Breast epithelium (tissue), 4 donors: ENCODE measurements at regions not wholly inside any gene's neighbourhood (a gene's known extent, or its start where the extent isn't known, plus 50 kb on each side); places are given as distances from the start of the nearest gene placed in this dataset.

Experiments used
- DNase-seq, 2 donors: peaks; one replicate each; pipeline ENCODE4 v3.0.0-alpha.2; 2019; ENCODE audit warnings: low spot score in 2 of 2
- H3K27ac ChIP-seq, 2 donors: fragments of 200-600 bp; sonication (generic) in 1 of 2; one replicate each; pipeline ENCODE4 v1.5.1; 2016 to 2019; ENCODE audit warnings: mild to moderate bottlenecking in 1 of 2
- H3K27me3 ChIP-seq, 2 donors: fragments of 200-600 bp; sonication (generic) in 1 of 2; one replicate each; pipeline versions ENCODE4 v1.5.1 to v1.6.0; 2017 to 2019; ENCODE audit warnings: control low read depth in 1 of 2, mild to moderate bottlenecking in 1 of 2
- H3K36me3 ChIP-seq: fragments of 200-600 bp; one replicate; pipeline ENCODE4 v1.5.1; 2019
- H3K4me1 ChIP-seq, 2 donors: fragments of 200-600 bp; sonication (generic); one replicate each; pipeline ENCODE4 v1.5.1; 2016 to 2019; ENCODE audit warnings: control low read depth in 1 of 2
- H3K4me3 ChIP-seq, 3 donors: fragments of 200-600 bp; sonication (generic); 1 replicate in 2 of 3; 2 replicates in 1 of 3; pipeline ENCODE4 v1.5.1; 2016 to 2019; ENCODE audit warnings: mild to moderate bottlenecking in 3 of 3, moderate library complexity in 2 of 3
- H3K9me3 ChIP-seq, 2 donors: fragments of 200-600 bp; sonication (generic) in 1 of 2; one replicate each; pipeline ENCODE4 v1.5.1; 2016 to 2019; ENCODE audit warnings: control low read depth in 1 of 2
- CTCF ChIP-seq, 3 donors: fragments of 450-650 bp; IDR thresholded peaks; one replicate each; pipeline ENCODE4 v1.5.1; 2016 to 2017; ENCODE audit warnings: antibody characterized with exemption in 3 of 3, mild to moderate bottlenecking in 3 of 3, moderate library complexity in 3 of 3
- POLR2A ChIP-seq: fragments of 450-650 bp; IDR thresholded peaks from one replicate; pipeline ENCODE4 v1.6.1; 2016; ENCODE audit warnings: antibody characterized with exemption, mild to moderate bottlenecking, moderate library complexity
- POLR2AphosphoS5 ChIP-seq, 3 donors: sonication (generic); formaldehyde crosslinking; IDR thresholded peaks; one replicate each; pipeline ENCODE4 v1.6.1; 2017; ENCODE audit warnings: antibody characterized with exemption in 3 of 3
- intact Hi-C: fragments of 100-400 bp; cut with DNase I; formaldehyde crosslinking; loops from one replicate; pipeline ENCODE4 v1.15.1; 2023; ENCODE audit warnings: low total_unique reads

DNA sequence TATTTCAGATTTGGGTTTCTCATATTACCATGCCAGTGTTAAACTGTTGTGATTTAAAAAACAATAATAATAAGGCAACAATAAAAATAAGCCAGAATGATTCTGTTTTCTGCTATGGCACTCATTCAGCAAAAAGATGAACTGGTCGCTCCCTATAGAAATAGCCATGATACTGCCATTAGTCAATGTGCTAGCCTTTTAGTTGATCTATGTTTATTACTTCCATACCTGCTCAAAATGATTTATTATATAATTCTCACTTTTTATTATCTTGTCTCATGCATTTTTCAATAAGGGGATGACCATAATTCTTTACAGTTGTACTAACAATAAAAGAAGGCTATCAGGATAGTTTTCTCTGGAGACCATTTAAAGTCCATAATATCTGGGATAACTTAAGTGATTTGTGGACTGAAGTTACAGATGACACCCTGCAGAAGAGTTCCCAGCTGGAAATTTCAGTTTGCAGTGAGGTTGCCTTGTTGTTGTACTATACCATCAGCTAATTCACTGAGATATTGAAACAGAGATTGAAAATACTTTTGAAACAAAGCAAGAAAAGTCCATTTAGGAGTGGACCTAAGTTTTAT, 334.3 kb downstream of the GABRB2 start:
- intact Hi-C loops: loop anchor here (10.0 kb wide), 1 partner anchor 1813 kb away; no protein-coding TSS in a partner anchor
- no peak for DNase-seq
- H3K27ac ChIP-seq: no peak overlapping the region
- no peaks in the 10 kb centered on the region for H3K27me3 ChIP-seq
- no peak overlapping the region for H3K4me3 ChIP-seq
- no peaks in the 10 kb centered on the region for H3K9me3 ChIP-seq
- TF ChIP-seq POLR2AphosphoS5 (IDR thresholded peaks at IDR 0.05): no peak
- H3K36me3 ChIP-seq: no peaks in the 10 kb centered on the region
- H3K4me1 ChIP-seq: no peaks in the 10 kb centered on the region

DNA sequence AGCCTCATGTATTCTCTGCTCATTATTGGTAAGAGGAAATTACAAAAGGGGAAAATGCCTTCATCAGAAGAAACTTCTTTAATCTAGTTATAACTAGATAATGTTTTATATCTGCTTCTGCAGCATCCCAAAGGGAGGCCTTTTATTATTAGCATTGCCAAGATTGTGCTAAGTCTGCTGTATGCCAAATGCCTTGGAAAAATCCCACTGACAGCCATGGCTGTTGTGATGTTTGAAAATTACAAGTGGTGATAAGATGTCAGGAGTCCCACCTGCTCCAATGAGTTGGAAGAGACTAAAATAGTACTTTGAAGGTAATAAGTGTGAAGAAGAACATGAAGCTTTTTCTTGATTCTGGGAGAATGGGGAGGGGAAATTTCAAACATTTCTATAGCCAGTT, 345.0 kb downstream of the GABRB2 start:
- Histone ChIP-seq H3K9me3 (no peaks in the 10 kb centered on the region), H3K27ac (no peak overlapping the region), H3K4me1 (no peaks in the 10 kb centered on the region), H3K4me3 (no peak overlapping the region), H3K36me3 (peaks cover 3% of the 10 kb centered on the region), H3K27me3 (no peaks in the 10 kb centered on the region)
- no peak for DNase-seq
- TF ChIP-seq POLR2A: no peak
- no peak for TF ChIP-seq POLR2AphosphoS5 (IDR thresholded peaks at IDR 0.05)
- no peak for TF ChIP-seq CTCF (IDR thresholded peaks at IDR 0.05)
- intact Hi-C loops: no loop called here

DNA sequence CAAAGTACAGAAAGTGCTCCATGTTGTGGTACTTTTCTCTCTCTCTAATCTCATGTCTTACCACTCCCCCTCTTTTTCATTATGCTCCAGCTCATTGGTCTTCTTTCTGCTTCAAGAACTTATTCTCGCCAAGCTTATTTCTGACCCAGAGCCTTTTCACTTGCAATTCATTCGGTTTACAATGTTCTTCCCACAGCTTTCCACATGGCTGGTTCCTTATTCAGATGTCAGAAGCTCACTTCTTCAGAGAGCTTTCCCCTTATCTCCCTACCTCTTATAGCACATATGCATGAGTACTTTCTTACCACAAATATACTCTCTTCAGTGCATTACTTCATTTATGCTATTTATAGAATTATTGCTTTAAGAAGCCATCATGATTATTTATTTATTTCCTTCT, 338.8 kb upstream of the ATP10B start:
- TF ChIP-seq POLR2AphosphoS5 (IDR thresholded peaks at IDR 0.05) (no peak), CTCF (IDR thresholded peaks at IDR 0.05) (no peak), POLR2A (no peak)
- DNase-seq: no peak
- intact Hi-C loops: loop anchor here (10.0 kb wide), 1 partner anchor 824 kb away; no protein-coding TSS in a partner anchor

GRCh38 chr5:161190086-161190485, 338.1 kb upstream of the ATP10B start:
- TF ChIP-seq CTCF (IDR thresholded peaks at IDR 0.05) (no peak), POLR2A (no peak), POLR2AphosphoS5 (IDR thresholded peaks at IDR 0.05) (no peak)
- intact Hi-C loops: loop anchor here (10.0 kb wide), 1 partner anchor 825 kb away; no protein-coding TSS in a partner anchor
- H3K27me3 ChIP-seq: no peaks in the 10 kb centered on the region
- H3K9me3 ChIP-seq: no peaks in the 10 kb centered on the region
- H3K4me1 ChIP-seq: no peaks in the 10 kb centered on the region
- no peak for DNase-seq
- H3K4me3 ChIP-seq: no peak overlapping the region
- no peak overlapping the region for H3K27ac ChIP-seq
- H3K36me3 ChIP-seq: no peaks in the 10 kb centered on the region

More for the DNA sequence above, 338.8 kb upstream of the ATP10B start:
- no peaks in the 10 kb centered on the region for H3K9me3 ChIP-seq
- H3K27me3 ChIP-seq: no peaks in the 10 kb centered on the region
- H3K4me1 ChIP-seq: no peaks in the 10 kb centered on the region
- no peaks in the 10 kb centered on the region for H3K36me3 ChIP-seq
- no peak overlapping the region for H3K4me3 ChIP-seq
- H3K27ac ChIP-seq: no peak overlapping the region

DNA sequence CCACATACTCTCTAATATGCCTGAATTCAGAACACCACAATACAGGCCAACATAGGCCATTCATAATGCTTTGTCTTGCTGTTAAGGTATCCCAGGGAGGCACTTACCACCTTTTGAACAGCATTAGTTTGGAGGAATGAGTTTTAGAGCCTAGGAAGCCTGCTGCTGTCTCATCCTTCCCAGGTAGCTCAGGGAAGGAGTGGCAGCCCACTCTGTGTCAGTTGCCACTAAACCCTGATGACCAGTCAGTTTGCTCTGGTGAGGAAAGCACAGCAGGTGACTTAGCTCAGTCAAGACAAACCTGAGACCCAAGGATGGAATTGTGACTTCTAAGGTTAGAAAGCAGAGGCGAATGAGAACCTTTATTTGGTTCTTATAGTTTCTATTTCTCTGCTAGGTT, 337.4 kb upstream of the ATP10B start:
- H3K27ac ChIP-seq: no peak overlapping the region
- TF ChIP-seq CTCF (IDR thresholded peaks at IDR 0.05): no peak
- no peak for TF ChIP-seq POLR2A
- TF ChIP-seq POLR2AphosphoS5 (IDR thresholded peaks at IDR 0.05): no peak
- intact Hi-C loops: no loop called here
- H3K27me3 ChIP-seq: no peaks in the 10 kb centered on the region
- no peaks in the 10 kb centered on the region for H3K9me3 ChIP-seq
- H3K36me3 ChIP-seq: no peaks in the 10 kb centered on the region
- no peaks in the 10 kb centered on the region for H3K4me1 ChIP-seq
- H3K4me3 ChIP-seq: no peak overlapping the region
- DNase-seq: no peak
